LHCN-M2 (cell line): ENCODE measurements at regions not wholly inside any gene's neighbourhood (a gene's known extent, or its start where the extent isn't known, plus 50 kb on each side); places are given as distances from the start of the nearest gene placed in this dataset.

Experiments
- DNase-seq: peaks from one replicate; pipeline ENCODE4 v3.0.0-alpha.2; 2012; ENCODE audit warnings: low read depth

DNA sequence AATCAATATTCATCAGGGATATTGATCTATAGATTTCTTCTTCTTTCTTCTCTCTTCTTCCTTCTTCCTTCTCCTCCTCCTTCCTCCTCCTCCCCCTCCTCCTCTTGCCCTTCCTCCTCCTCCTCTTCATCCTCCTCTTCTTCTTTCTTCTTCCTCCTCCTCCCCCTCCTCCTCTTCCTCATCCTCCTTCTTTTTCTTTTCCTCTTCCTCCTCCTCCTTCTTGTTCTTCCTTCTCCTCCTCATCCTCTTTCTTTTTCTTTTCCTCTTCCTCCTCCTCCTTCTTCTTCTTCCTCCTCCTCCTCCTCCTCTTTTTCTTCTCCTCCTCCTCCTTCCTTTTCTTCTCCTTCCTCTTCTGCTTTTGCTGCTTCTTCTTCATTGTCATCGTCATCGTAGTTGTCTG lies 52.4 kb upstream of the SERINC1 start:
- DNase-seq = no peak

DNA sequence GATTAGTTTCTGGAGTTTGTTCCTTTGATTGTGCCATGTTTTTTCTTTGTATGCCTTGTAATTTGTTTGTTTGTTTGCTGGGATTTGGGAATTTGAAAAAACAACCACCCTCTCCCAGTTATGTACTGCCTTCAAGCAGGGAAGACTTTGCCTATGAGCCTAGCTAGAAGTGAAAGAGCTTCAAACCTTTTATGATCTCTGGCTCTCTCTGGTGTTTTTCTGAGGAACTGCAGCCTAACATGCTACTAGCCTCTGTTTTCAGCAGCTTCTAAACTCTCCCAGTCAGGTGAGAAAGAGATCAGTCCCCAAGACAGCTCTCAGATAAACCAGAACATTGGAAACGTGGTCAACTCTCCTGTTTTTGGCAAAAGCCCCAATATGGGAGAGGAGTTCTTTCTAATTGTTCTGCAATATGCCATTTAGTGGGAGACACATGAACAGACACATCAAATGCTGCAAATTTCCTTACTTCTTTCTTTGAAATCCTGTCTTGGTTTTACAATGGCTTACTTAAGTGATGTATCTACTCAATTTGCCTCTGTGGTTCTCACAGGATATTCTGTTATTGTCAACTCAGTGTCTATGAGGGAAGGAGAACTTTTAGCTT lies 58.9 kb upstream of the SERINC1 start:
- DNase-seq = peak; percentile 60

DNA sequence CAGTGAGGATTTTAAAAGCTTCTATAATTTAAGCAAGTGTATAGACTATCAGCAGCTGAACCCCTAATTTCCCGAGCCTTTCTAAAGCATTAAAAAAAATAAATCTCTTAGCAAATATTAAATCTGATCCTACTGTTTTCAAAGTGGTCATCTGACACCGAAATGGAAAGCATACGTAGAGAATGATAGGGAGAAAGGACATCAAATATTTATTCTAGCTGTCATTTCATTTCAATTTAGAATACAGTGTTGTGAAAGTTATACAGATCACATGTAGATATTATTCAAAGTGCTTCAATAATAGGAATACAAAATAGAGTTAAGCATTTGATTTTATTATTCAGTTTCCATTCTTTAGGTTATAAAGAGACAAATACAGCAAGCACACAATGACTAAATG lies 61.9 kb upstream of the PKIB start:
- DNase-seq = no peak

GRCh38 chr6:122548820-122549219 lies 61.4 kb upstream of the PKIB start:
- DNase-seq = no peak

DNA sequence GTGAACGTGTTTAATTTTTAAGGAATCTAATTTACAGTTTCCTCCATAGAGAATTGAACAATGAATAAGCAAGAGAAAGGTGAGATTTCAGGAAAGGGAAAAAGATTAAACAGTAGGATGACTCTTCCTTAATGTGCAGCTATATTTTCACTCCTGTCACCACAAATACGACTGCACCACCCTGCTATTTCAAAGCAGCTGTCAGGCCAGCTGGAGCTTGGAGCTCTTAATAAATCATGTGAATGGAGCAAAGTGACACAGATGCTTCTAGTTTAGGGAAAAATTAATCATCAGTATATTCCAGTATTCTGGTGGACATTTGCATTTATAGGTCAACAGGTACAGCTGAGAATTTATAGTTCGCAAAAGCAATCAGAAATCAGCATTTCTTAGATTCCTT lies 56.5 kb upstream of the PKIB start:
- DNase-seq = peak; percentile 55

GRCh38 chr6:122555561-122555960 lies 54.6 kb upstream of the PKIB start:
- no peak for DNase-seq

DNA sequence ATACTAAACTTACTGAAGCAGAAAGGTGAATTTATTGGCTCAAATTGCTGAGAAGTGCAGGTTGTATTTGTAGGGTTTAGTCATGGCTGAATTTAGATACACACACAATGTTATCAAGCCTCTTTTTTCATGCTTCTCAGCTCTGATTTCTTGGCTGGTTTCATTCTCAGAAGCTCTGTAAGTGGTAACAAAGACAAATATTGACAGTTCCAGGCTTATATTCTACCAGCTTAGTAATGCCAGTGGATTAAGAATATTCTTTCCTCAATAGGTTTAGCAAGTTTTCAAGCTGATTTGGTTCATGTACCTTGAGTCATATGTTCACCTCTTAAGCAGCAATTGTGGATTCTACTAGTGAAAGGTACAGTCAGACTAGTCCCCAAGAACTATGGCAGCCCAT lies 52.1 kb upstream of the PKIB start:
- DNase-seq = no peak
